ENCODE measurements at regions not wholly inside any gene's neighbourhood (a gene's known extent, or its start where the extent isn't known, plus 50 kb on each side); places are given as distances from the start of the nearest gene placed in this dataset.

DNA sequence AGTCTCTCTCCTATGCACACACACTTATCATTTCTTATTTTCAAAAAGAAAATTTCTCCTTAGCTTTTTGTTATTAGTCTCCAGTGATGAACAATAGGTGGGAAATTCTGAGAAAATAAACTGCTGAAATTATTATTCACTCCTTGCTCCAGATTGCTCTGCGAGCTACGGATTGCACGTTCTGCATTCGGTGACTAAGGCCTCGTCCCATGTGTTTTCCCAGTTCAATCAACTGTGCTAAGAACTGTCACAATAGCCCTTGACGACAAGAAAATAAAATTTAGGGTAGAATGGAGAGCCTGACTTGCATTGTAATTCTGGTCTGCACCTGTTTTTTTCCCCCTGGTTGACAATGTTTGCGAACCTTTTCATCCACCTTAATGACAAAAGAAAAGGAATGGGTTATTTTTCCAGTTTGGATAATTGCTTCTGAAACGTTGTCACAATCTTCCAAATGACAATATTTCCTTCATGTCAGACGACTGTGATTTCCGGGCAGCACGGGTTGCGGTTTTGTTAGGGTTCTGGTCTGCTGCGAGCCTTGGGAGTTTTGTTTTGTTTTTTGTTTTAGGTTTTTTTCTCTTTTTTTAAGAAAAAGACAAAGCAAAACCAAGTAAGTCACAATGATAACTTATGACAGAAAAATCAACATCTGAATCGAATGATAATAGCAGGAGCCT is 124.5 kb upstream of the NOCT start:
- TF ChIP-seq, protein P1, sequence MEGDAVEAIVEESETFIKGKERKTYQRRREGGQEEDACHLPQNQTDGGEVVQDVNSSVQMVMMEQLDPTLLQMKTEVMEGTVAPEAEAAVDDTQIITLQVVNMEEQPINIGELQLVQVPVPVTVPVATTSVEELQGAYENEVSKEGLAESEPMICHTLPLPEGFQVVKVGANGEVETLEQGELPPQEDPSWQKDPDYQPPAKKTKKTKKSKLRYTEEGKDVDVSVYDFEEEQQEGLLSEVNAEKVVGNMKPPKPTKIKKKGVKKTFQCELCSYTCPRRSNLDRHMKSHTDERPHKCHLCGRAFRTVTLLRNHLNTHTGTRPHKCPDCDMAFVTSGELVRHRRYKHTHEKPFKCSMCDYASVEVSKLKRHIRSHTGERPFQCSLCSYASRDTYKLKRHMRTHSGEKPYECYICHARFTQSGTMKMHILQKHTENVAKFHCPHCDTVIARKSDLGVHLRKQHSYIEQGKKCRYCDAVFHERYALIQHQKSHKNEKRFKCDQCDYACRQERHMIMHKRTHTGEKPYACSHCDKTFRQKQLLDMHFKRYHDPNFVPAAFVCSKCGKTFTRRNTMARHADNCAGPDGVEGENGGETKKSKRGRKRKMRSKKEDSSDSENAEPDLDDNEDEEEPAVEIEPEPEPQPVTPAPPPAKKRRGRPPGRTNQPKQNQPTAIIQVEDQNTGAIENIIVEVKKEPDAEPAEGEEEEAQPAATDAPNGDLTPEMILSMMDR (IDR thresholded peaks at IDR 0.05) = no peak
- TF ChIP-seq EP300 (IDR thresholded peaks at IDR 0.05) (no peak), POLR2A (IDR thresholded peaks at IDR 0.05) (no peak), POLR2AphosphoS5 (IDR thresholded peaks at IDR 0.05) (no peak)
